WERI-Rb-1 (cell line): ENCODE measurements at regions not wholly inside any gene's neighbourhood (a gene's known extent, or its start where the extent isn't known, plus 50 kb on each side); places are given as distances from the start of the nearest gene placed in this dataset.

Experiments
- DNase-seq: peaks from one replicate; pipeline ENCODE4 v3.0.0-alpha.2; 2020
- H3K27ac ChIP-seq: fragments of 250-450 bp; sonication (Bioruptor Pico); 2 replicates; pipeline ENCODE4 v1.5.1; 2020; ENCODE audit warnings: mild to moderate bottlenecking, moderate library complexity
- H3K27me3 ChIP-seq: fragments of 250-450 bp; sonication (Bioruptor Pico); 2 replicates; pipeline ENCODE4 v1.5.1; 2021; ENCODE audit warnings: mild to moderate bottlenecking, low read depth, moderate library complexity; ENCODE audit not compliant: insufficient read depth, severe bottlenecking
- H3K36me3 ChIP-seq: fragments of 250-450 bp; sonication (Bioruptor Pico); 2 replicates; pipeline ENCODE4 v1.5.1; 2020; ENCODE audit warnings: mild to moderate bottlenecking, moderate library complexity
- H3K4me3 ChIP-seq: 2 replicates; pipeline ENCODE4 v1.5.1; 2011; ENCODE audit warnings: low read depth, mild to moderate bottlenecking, control low read depth, low read length
- H3K9me3 ChIP-seq: fragments of 250-450 bp; sonication (Bioruptor Pico); 2 replicates; pipeline ENCODE4 v1.5.1; 2021; ENCODE audit warnings: mild to moderate bottlenecking, moderate library complexity; ENCODE audit not compliant: severe bottlenecking
- CTCF ChIP-seq: IDR thresholded peaks from 2 replicates; pipeline ENCODE4 v1.5.1; 2011; ENCODE audit warnings: low read depth, mild to moderate bottlenecking, control low read depth, inconsistent platforms, low read length

DNA sequence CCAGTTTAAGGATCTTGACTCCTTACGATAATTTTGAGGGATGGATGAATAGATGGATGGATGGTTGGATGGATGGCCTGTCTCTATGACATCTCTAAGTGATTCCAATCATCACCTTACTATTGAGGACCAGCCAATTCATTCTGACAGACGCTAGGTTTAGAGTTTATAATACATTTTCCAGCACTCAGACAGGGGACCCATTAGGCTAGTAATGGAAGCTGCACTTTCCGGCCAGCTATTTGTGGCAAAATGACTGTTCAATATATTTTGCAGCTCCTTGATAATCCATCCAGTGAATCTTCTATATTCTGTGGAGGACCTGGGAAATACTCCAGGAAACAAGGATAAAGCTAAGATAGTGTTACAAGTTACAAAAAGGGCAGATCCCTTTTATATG is 262.9 kb downstream of the TDRD15 start:
- TF ChIP-seq CTCF = no peak
- H3K4me3 ChIP-seq = no peak overlapping the region
- H3K27ac ChIP-seq = no peak overlapping the region
- no peak for DNase-seq
- H3K9me3 ChIP-seq = no peaks in the 10 kb centered on the region
- no peaks in the 10 kb centered on the region for H3K36me3 ChIP-seq
- no peaks in the 10 kb centered on the region for H3K27me3 ChIP-seq

DNA sequence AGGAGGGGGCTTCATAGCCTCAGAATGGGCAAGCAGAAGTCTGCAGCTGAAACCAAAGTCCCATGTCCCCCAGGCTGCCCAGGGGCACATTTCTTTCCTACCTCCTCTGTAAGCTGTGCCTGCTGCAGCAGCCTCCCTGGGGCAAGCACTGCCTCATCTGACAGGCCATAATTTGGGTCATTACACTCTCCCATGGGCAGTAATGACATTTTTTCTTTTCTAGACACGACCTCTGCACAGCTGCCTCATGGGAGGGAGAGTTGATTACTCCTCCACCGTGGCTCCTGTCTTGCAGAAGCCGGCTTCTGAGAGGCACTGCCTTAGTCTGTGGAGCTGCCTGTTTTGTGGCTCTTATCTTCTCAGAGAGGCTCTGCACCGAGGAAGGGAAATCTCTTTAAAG is 268.9 kb downstream of the TDRD15 start:
- Histone ChIP-seq H3K36me3 (no peaks in the 10 kb centered on the region), H3K4me3 (no peak overlapping the region), H3K27me3 (no peaks in the 10 kb centered on the region), H3K9me3 (no peaks in the 10 kb centered on the region), H3K27ac (no peak overlapping the region)
- no peak for TF ChIP-seq CTCF
- no peak for DNase-seq

DNA sequence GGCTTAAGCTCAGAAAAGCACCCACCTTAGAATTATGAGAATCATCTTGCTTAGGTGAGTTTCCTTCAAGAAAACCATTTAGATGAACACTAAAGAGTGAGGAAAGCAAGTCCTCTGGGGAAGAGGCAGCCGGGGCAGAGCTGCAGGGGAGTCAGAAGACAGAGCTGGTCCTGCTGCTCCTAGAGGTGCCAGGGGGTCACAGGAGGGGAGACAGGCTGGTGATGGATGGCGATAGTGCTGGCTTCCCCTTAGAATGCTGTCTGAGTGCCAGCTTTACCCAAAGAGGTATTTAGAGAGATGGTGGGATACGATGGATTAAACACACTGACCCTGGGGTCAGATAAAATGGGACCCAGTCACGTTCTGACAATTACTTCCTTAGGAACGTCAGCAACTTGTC is 269.4 kb downstream of the TDRD15 start:
- H3K9me3 ChIP-seq = no peaks in the 10 kb centered on the region
- no peaks in the 10 kb centered on the region for H3K27me3 ChIP-seq
- no peak overlapping the region for H3K27ac ChIP-seq
- no peak for TF ChIP-seq CTCF
- H3K36me3 ChIP-seq = no peaks in the 10 kb centered on the region
- H3K4me3 ChIP-seq = no peak overlapping the region
- DNase-seq = no peak

GRCh38 chr2:21395366-21395765 is 271.6 kb downstream of the TDRD15 start:
- DNase-seq = peak; percentile 53
- no peaks in the 10 kb centered on the region for H3K9me3 ChIP-seq
- H3K36me3 ChIP-seq = no peaks in the 10 kb centered on the region
- no peak overlapping the region for H3K27ac ChIP-seq
- TF ChIP-seq CTCF = peak; percentile 93
- H3K4me3 ChIP-seq = no peak overlapping the region
- H3K27me3 ChIP-seq = no peaks in the 10 kb centered on the region

DNA sequence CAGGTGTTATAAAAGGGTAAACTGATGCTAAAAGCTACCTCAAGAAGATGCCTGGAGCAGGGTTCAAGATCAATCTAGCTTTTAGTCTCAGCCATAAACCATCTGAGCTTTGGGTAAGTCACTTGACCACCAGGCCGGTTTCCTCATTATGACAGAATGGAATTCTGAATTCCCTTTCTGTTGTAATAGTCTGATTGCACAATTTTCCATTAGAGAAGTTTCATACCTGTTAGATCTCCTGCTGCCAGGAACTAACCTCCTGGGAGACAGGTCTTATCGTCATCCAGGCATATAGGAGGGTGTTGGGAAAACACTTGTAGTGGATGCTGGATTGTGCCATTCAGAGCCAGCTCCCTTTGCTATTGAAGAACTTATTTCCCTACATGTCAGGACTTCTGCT is 272.5 kb downstream of the TDRD15 start:
- TF ChIP-seq CTCF = no peak
- no peak for DNase-seq
- no peaks in the 10 kb centered on the region for H3K9me3 ChIP-seq

GRCh38 chr2:21401022-21401698 is 277.4 kb downstream of the TDRD15 start:
- no peaks in the 10 kb centered on the region for H3K36me3 ChIP-seq
- no peak for TF ChIP-seq CTCF
- no peak overlapping the region for H3K4me3 ChIP-seq
- H3K27me3 ChIP-seq = no peaks in the 10 kb centered on the region
- no peak overlapping the region for H3K27ac ChIP-seq
- H3K9me3 ChIP-seq = no peaks in the 10 kb centered on the region
- no peak for DNase-seq

More for the DNA sequence above, 272.5 kb downstream of the TDRD15 start:
- H3K27ac ChIP-seq = no peak overlapping the region
- no peaks in the 10 kb centered on the region for H3K27me3 ChIP-seq
- no peak overlapping the region for H3K4me3 ChIP-seq
- no peaks in the 10 kb centered on the region for H3K36me3 ChIP-seq
